Body of pancreas (tissue), 4 donors: ENCODE measurements at regions not wholly inside any gene's neighbourhood (a gene's known extent, or its start where the extent isn't known, plus 50 kb on each side); places are given as distances from the start of the nearest gene placed in this dataset.

Source experiments
- POLR2A ChIP-seq, 3 donors: fragments of 450-650 bp; IDR thresholded peaks; one replicate each; pipeline ENCODE4 v1.6.1; 2016; ENCODE audit warnings: antibody characterized with exemption in 3 of 3, mild to moderate bottlenecking in 2 of 3
- TF ChIP-seq, protein P1 (sequence below), 7 experiments: fragments of 450-650 bp in 4 of 7; fragments of 200-600 bp in 3 of 7; sonication (generic) in 3 of 7; IDR thresholded peaks; one replicate each; pipeline ENCODE4 v1.5.1; 2016 to 2019; ENCODE audit warnings: antibody characterized with exemption in 7 of 7

- TF ChIP-seq, protein P1, sequence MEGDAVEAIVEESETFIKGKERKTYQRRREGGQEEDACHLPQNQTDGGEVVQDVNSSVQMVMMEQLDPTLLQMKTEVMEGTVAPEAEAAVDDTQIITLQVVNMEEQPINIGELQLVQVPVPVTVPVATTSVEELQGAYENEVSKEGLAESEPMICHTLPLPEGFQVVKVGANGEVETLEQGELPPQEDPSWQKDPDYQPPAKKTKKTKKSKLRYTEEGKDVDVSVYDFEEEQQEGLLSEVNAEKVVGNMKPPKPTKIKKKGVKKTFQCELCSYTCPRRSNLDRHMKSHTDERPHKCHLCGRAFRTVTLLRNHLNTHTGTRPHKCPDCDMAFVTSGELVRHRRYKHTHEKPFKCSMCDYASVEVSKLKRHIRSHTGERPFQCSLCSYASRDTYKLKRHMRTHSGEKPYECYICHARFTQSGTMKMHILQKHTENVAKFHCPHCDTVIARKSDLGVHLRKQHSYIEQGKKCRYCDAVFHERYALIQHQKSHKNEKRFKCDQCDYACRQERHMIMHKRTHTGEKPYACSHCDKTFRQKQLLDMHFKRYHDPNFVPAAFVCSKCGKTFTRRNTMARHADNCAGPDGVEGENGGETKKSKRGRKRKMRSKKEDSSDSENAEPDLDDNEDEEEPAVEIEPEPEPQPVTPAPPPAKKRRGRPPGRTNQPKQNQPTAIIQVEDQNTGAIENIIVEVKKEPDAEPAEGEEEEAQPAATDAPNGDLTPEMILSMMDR (IDR thresholded peaks at IDR 0.05): no peak
- TF ChIP-seq POLR2A (IDR thresholded peaks at IDR 0.05): no peak
These were observed 661.3 kb downstream of the TMEM182 start for GRCh38 chr2:103423100-103423499.
